ENCODE measurements at regions not wholly inside any gene's neighbourhood (a gene's known extent, or its start where the extent isn't known, plus 50 kb on each side); places are given as distances from the start of the nearest gene placed in this dataset.
"Not testable (repeated sequence)": the region's sequence is repeated elsewhere in the genome, so short reads cannot be mapped to it uniquely, and the experiment has no call there.

DNA sequence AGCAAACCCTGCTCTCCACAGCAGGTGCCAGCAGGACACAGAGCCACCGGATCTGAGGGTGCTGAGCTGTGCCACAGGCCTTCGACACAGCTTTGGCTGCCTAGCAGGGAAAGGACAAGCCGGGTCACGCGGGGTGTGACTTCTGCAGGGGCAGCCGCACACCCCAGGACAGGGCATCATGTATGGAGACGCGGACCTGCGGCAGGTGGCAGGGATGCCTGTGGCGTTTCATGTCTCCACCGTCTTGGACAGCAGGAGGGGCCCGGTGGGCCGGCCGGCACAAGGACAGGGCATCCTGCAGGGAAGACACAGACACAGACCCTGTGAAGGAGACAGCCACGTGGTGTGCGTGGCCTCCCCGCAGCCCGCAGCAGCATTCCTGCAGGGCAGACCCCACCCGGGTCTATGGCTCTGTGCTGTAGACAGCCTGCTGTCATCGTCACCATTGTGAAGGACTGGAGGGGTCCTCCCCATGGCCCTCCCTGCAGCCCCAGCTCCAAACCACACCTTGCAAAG, 109.2 kb downstream of the PDGFA start:
- DNase-seq: no peak

DNA sequence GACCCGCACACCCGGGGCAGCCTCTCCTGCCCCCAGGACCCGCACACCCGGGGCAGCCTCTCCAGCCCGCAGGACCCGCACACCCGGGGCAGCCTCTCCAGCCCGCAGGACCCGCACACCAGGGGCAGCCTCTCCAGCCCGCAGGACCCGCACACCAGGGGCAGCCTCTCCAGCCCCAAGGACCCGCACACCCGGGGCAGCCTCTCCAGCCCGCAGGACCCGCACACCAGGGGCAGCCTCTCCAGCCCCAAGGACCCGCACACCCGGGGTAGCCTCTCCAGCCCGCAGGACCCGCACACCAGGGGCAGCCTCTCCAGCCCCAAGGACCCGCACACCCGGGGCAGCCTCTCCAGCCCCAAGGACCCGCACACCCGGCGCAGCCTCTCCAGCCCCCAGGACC, 108.5 kb downstream of the PDGFA start:
- not testable (repeated sequence) for DNase-seq

DNA sequence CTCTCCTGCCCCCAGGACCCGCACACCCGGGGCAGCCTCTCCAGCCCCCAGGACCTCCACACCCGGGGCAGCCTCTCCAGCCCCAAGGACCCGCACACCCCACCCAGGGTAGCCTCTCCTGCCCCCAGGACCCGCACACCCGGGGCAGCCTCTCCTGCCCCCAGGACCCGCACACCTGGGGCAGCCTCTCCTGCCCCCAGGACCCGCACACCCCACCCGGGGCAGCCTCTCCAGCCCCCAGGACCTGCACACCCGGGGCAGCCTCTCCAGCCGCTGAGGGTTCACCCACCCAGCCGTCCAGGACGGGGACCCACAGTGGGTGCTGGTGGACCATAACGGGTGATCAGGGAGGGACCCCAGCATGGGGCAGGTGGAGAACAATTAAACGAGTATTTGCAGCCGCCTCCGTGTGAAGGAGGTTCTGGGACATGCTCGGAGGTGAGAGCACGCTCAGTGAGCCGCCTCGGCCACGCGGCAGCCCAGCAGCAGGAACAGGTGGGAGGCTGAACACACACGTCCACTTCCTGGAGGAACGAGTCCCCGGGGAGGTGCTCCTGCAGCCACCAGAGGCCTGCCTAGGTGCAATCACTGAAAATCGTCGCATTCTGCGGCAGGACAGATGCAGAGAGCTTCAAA, 107.9 kb downstream of the PDGFA start:
- no peak for DNase-seq

DNA sequence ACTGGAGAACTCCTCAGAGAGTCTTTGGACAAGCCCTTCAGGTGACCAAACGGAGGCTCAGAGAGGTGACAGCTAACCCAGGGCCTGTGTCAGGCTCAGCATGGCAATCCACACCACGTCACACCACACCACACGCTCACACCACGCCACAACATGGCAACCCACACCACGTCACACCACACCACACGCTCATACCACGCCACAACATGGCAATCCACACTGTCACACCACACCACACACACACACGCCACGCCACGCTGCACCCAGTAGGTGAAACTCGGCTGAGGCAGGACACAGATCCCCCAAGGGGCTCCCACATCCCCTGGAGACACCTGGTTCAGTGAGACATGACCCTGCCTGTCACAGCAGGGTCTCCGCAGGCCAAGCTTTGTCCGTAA, 107.3 kb downstream of the PDGFA start:
- no peak for DNase-seq

DNA sequence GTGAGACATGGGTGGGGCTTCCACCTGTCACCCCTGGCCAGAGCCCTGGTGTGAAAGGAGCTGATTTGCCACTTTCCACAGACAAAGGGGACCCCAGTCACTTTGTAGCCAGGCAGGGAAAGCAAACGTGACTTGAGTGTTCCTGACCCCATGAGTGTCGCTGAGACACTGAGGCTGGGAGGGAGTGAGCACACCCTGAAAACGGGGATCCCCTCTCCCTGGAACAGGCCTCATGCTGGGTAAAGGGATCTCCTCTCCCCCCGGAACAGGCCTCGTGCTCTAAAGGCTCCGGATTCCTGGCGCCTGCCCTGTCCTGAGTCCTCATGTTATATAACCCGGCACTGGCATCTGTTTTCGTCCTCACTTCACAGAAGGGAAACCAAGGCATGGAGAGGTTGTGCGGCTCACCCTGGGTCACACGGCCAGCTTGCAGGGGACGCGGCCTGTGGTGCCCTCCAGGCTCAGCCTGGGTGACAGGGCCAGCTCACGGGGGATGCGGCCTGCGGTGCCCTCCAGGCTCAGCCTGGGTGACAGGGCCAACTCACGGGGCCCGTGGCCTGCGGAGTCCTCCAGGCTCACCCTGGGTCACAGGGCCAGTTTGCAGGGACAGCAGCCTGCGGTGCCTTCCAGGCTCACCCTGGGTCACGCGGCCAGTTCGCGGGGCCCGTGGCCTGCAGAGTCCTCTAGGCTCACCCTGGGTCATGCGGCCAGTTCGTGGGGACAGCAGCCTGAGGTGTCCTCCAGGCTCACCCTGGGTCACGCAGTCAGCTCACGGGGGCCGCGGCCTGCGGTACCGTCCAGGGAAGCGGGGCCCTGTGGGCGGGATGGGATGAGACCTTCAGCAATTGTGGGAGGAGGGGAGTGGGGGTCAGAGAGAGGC, 104.7 kb downstream of the PDGFA start:
- DNase-seq: no peak

DNA sequence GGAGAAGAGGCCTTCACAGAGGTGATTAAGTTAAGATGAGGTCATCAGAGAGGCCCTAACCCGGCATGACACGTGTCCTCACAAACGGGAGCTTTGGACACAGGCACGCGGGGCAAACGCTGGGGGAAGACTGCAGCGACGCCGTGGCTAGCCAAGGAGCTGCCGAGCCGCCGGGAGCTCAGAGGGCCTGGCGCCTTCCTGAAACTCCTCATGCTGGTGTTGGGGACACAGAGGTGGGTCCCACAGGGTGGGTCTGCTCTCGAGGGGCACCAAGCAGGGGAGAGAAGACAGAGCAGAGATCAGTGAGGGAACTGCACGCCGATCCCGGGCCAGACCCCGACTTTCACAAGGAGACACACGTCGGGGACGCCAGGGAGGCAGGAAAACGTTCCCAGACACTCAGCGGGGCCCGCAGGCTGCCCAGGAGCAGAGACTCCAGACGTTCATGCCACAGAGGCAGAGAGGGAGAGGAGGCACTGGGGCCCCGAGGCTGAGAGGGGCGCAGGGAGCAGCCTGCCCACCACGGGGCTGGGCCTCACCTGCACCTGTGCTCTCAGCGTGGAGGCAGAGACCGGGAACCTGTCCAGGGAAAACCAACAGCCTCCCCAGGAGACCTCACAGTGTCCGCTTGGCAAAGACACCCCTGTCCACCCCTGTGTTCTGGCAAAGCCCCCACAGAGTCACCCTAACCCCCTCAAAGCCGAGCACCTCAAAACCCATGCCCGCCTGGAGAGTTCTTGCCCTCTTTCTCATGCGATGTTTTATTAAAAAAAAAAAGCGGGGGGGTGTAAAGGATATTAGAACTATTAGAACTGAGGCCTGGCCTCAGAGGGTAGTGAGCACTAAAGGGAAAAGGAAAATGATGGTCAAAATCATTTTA, 103.8 kb downstream of the PDGFA start:
- no peak for DNase-seq

DNA sequence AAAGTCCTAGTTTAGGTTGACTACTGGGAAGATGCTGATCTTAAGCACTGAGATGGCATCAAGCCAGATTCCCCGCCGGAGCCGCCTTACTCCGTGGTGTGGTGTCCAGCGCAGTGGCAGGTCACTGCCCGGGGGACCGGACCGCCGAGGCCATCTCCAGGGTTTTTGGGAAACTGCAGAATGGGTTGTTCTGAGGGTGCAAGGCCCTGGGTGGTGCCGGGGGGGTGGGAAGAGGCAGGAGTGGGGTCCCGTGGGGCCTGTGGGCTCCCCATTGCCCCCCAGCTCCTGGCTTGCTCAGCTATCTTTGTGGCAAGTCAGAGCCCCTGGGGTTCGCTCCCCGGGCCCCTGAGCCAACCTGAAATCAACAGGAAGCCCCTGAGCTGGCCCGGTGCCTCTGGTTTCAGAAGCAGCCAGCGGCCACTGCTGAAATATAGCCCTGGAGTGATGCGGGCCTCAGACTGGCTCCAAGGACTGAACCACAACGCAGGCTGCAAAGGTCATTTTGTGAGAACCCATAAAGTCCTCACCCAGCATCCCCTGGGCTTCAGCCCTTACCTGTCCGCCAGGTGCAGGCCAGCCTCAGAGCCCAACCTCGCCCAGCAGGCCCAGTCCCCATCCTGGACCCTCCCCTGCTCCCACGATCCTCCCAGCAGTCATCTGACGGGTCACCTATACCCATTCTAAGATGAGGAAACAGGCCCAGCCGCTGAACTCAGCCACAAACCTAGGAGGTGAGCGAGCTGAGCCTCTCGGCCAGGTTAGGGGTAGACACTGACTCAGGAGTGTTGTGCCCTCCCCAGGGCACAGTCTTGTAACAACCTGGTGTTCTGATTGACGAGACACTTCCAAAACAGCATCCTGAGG, 102.7 kb downstream of the PDGFA start:
- no peak for DNase-seq

DNA sequence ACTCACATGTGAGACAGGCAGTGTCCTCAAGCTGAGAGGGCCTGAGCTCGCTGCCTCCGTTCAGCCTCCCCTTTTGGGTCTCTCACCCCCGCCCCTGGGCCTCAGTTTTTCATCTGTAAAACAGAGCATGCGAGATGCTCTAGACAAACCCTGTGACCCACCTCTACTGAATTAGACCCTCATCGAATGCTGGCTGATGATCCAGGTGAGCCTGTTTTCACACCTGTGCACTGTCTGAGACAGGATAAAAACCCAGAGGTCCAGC, 102.1 kb downstream of the PDGFA start:
- DNase-seq: no peak

DNA sequence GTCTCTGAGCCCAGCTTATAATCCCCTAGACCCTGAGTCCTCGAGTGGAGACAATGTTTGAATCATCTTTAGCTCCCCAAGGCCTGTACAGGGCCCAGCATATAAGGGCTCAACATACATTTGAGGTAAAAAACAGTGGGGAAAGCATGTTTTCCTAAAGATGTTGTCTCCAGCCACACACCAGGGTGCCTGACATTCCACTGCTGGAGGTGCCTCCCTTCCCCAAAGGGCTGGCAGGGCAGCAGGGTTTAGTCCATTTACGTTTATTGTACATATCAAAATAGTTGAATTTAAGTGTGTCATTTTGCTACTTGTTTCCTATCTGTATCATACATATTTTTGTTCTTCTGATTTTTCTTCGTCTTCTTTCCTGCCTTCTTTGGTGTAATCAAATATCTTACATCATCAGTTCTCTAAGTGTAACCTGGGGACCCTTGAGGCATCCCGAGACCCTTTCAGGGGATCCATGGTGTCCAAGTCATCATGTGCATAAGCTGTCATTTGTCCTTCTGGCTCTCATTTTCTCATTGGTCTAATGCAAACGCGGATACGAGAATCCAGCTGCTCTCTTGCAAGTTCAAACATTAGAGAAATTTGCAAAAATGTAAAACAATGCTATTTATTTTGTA, 101.6 kb downstream of the PDGFA start:
- no peak for DNase-seq

DNA sequence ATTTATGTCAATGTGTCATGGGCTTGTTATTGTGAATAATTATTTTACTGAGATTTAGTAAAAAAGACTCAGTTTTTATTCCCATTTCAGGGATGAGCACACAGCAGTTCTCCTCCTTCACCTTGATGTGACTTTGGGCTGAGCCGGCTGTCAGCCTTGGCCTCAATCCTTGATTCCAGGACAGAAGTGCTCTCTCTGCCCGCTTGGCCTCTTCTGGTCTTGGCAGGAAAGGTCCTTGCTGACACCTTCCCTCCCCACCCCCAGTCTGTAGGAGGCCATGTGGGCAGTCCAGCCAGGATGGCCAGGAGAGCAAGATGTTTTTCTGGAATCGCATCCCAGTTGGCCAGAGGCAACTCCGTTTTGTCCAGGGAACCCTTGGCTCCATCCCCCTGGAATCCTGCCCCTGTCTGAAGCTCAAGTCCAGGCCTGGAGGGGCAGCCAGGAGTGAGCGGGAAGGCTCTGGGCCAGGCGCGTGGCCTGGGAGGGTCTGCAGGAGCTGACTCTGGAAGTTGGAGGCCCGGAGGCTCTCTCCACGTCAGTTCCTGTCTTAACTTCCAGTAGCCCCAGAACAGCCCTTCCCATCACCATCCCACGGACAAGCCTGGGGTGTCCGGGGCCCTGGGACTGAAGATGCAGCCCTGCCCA, 100.9 kb downstream of the PDGFA start:
- DNase-seq: no peak

DNA sequence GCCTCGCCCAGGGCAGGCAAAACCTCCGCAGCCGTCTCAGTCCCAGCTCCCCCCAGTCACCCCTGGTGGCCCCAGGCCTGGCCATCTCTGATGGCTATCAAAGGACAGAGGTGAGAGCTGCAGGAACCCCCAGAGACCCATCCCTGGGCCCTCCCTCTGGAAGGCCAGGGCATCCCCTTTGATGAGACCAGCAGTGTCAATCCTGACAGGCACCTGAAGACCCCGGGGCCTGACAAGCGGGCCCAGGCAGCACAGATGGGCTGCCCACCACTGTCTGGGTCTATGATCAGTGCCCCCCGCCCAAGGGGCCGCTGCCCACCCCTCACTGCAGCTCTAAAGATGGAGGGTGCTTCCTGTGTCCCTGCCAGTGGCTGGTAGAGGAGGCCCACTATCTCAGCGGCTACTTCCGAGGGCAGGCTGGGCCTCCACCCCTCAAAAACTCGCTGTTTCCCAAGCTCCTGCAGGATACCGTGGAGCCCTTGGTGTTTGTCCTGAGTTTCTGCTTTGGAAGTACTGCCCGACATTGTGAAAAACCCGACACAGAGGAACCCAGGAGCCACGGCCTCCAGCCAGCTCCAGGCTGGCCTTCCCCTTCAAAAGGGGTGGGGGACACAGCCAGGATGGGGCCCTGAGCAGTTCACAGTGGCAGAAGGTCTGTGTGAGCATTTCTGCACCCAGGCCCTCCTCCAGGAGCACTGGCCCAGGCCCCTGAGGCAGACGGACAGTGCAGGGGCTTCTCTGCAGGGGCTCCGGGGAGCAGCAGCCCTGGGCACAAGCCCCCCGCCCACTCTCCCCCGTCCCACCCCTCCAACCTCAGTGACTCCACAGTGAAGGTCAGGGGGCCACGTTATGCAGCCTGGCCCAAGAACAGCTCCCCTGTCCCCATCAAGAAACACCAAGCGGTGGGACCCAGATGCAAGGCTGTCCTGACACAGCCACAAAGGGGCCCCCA, 99.2 kb downstream of the PDGFA start:
- no peak for DNase-seq

DNA sequence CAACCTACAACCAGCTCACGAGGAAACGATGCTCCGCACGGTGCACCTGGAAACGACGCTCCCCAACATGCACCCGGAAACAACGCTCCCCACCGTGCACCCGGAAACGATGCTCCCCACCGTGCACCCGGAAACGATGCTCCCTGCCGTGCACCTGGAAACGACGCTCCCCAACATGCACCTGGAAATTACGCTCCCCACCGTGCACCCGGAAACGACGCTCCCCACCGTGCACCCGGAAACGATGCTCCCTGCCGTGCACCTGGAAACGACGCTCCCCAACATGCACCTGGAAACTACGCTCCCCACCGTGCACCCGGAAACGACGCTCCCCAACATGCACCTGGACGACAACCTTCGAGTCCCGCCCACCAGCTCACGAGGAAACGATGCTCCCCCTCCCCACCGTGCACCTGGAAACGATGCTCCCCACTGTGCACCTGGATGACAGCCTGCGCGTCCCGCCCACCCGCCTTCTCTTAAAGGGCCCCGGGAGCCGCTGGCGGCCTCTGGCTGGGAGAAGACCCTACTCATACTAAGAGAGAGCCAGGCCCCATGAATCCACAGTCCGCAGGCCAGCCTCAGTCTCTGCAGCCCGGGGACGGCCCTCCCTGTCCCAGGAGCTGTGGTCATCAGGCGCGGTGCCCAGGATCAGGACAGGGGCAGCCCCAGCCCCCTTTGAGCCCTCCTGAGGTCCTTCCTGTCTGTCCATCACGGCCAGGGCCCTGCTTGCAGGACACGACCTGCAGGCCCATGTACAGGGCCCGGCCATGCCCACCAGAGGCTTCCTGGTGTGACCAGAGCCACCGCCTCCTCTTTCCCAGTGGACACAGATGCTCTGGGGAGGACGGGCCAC, 98.3 kb downstream of the PDGFA start:
- no peak for DNase-seq

DNA sequence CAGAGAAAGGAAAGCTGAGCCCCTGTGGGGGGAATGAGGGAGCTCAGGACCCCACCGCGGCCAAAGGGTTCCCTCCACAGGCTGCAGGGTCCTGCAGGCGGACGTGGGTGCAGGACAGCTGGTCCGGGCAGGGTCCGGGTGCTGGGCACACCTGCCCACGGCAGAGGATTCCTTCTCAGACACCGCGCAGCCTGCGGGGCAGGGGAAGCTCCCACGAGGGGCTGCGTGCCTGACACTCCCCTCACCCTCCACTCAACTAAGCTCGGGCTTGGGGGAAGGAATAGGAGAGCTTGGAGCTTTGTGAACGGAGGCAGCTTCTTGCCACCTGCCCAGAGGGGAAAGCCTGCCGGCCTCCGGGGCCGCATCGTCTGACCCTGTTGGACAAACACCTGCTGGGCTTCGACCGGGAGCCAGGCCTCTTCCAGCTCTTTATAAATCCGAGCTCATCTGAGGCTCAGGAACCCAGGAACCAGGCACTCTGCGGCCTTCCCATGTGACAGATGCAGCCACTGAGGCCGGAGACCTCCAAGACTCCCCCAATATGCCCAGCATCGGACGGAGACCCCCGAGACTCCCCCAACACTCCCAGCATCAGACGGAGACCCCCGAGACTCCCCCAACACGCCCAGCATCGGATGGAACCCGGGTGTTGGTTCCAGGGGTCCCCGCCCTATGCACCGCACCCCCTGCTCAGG, 97.3 kb downstream of the PDGFA start:
- DNase-seq: no peak

DNA sequence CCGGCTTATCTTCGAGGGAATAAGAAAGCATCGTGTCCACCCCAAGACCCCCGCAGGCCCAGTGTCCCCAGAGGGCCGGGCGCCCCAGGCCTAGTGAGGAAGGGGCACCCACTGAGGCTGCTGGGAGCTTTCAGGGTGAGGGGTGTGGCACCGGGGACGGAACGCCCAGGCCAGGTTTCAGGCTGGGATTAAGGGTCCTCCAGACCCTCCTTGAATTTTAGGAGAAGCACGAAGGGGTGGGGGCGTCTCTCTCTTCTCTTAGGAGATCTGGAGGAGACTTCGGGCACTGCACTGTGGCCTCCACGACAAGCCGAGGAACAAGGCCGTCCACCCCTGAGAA, 96.8 kb downstream of the PDGFA start:
- no peak for DNase-seq

DNA sequence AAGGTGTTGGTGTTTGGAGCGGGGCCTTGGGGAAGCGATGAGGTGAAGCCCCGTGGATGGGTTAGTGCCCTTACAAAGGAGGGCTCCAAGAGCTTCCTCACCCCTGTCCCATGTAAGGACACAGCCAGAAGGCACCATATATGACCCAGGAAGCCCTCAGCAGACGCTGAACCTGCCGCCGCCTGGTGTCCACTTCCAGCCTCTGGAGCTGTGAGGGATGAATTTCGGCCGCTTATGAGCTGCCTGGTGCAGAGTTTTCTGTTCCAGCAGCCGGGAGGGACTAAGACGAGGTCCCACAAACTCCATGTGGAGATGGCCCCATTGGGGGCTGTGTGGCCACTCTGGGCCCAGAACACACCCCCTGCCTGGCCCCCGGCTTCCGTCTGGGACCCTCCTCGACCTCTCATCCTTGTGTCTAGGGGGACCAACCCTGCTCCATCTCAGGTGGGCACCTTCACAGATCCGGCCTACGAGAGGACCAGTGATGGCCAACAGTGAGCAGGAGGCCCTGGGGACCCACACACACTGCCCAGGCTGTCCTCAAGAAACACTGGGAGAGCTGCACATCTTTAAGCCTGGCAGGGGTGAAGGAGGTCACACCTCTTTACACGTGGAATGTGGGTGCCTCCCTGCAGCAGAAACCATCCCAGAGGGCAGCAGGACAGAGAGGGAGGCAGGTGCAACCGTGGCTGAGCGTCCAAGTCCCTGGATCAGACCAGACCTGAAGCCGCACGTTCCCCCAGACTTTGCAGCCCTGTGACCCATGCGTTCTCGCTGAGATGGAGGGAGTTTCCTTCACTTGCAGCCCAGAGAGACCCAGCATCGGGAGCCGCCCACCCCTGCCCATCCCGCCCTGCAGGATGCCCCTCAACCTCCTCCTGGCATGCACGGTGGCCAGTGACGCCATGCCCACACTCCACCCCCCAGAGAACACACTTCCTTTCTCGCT, 96.1 kb downstream of the PDGFA start:
- DNase-seq: no peak

DNA sequence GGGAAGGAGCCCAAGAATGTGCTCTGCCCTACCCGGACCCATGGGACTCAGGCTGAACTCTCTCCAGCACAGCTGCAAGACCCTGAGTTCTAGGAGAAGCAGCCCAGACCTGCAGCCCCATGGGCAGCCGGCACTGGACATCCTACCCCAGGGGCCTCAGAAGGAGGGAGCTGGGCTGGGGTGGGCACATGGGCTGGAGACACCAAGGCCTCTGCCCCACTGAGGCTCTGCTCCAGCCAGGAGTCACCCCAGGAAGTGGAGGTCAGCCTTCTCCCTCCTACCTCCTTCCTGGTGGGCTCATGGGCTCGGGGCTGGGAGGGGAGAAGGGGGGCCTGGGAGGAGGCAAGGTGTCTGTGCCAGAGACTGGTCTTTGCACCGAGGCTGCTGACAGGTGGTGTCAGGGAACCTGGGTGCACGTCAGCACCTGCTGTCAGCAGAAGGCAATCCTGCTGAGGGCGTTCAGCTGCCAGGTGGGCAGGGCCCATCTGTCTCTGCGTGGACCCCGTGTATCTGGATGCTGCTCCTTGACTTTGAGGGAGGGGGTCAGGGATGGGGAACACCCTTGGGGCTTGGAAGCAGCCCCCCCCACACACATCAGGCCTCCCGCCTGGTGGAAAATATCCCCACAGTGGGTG, 95.2 kb downstream of the PDGFA start:
- no peak for DNase-seq

Measured in T1000 (cell line).